Keratinocyte (primary cell): ENCODE measurements at regions not wholly inside any gene's neighbourhood (a gene's known extent, or its start where the extent isn't known, plus 50 kb on each side); places are given as distances from the start of the nearest gene placed in this dataset.

Experiments used
- DNase-seq: peaks from one replicate; pipeline ENCODE4 v3.0.0-alpha.2; 2011; ENCODE audit warnings: low read depth, missing footprints, low spot score
- FAIRE-seq: peaks from 2 replicates; lab custom pipeline; 2011; peaks lifted over from hg19 to GRCh38; lab: Jason Lieb, UNC
- H2AFZ ChIP-seq: 2 replicates; pipeline ENCODE4 v1.6.0; 2012; ENCODE audit warnings: low read length, control low read depth, inconsistent platforms; ENCODE audit not compliant: control insufficient read depth
- H3K27ac ChIP-seq: 2 replicates; pipeline ENCODE4 v1.5.1; 2011; ENCODE audit warnings: low read length; ENCODE audit not compliant: control insufficient read depth, insufficient read depth
- H3K27me3 ChIP-seq: 3 replicates; pipeline ENCODE4 v1.6.0; 2011; ENCODE audit warnings: low read length; ENCODE audit not compliant: control insufficient read depth, insufficient read depth; ENCODE audit errors: extremely low read depth
- H3K36me3 ChIP-seq, 2 experiments: 2 replicates in 1 of 2; 3 replicates in 1 of 2; pipeline ENCODE4 v1.5.1; 2011; ENCODE audit warnings: low read length in 2 of 2, mild to moderate bottlenecking in 1 of 2; ENCODE audit not compliant: control insufficient read depth in 2 of 2, insufficient read depth in 2 of 2; ENCODE audit errors: extremely low read depth in 1 of 2
- H3K4me1 ChIP-seq: 3 replicates; pipeline ENCODE4 v1.5.1; 2011; ENCODE audit warnings: low read length; ENCODE audit not compliant: control insufficient read depth, insufficient read depth; ENCODE audit errors: extremely low read depth
- H3K4me2 ChIP-seq: 3 replicates; pipeline ENCODE4 v1.6.0; 2011; ENCODE audit warnings: low read depth, low read length; ENCODE audit not compliant: control insufficient read depth, insufficient read depth; ENCODE audit errors: extremely low read depth
- H3K4me3 ChIP-seq, 3 experiments: fragments of 200-600 bp in 1 of 3; sonication (generic) in 1 of 3; 2 replicates in 2 of 3; 3 replicates in 1 of 3; pipeline ENCODE4 v1.5.1; 2011 to 2016; ENCODE audit warnings: low read length in 3 of 3, mild to moderate bottlenecking in 3 of 3, control low read depth in 2 of 3, inconsistent platforms in 1 of 3, low read depth in 1 of 3, mixed read lengths in 1 of 3, mixed run types in 1 of 3, moderate library complexity in 1 of 3; ENCODE audit not compliant: control insufficient read depth in 2 of 3, insufficient read depth in 2 of 3; ENCODE audit errors: extremely low read depth in 1 of 3
- H3K79me2 ChIP-seq: 2 replicates; pipeline ENCODE4 v1.6.0; 2012; ENCODE audit warnings: low read length; ENCODE audit not compliant: control insufficient read depth, insufficient read depth
- H3K9ac ChIP-seq: 3 replicates; pipeline ENCODE4 v1.6.0; 2011; ENCODE audit warnings: low read length; ENCODE audit not compliant: control insufficient read depth, insufficient read depth; ENCODE audit errors: extremely low read depth
- H3K9me1 ChIP-seq: 3 replicates; pipeline ENCODE4 v1.6.0; 2011; ENCODE audit warnings: low read length; ENCODE audit not compliant: control insufficient read depth, insufficient read depth; ENCODE audit errors: extremely low read depth
- H3K9me3 ChIP-seq: 2 replicates; pipeline ENCODE4 v1.5.1; 2012; ENCODE audit warnings: low read depth, low read length; ENCODE audit not compliant: control insufficient read depth
- H4K20me1 ChIP-seq: 3 replicates; pipeline ENCODE4 v1.6.0; 2011; ENCODE audit warnings: low read length; ENCODE audit not compliant: control insufficient read depth, insufficient read depth; ENCODE audit errors: extremely low read depth
- EZH2 ChIP-seq: IDR thresholded peaks from one replicate; pipeline ENCODE4 v1.6.1; 2012; ENCODE audit warnings: inconsistent platforms, mild to moderate bottlenecking, low read length, moderate library complexity
- dilution Hi-C: fragments of 300-500 bp; cut with MboI; formaldehyde crosslinking; loops from one replicate; pipeline ENCODE4 v1.7.0; 2020; ENCODE audit warnings: low sequenced_read_pairs; ENCODE audit not compliant: extremely low pct_ligation_motif_present
- TF ChIP-seq, protein P1 (sequence below), 3 experiments: IDR thresholded peaks in 1 of 3; conservative IDR thresholded peaks in 1 of 3; optimal IDR thresholded peaks in 1 of 3; 2 replicates in 2 of 3; 3 replicates in 1 of 3; pipeline versions ENCODE3 to v1.5.1; 2011; ENCODE audit warnings: low read length in 3 of 3, mild to moderate bottlenecking in 3 of 3, moderate library complexity in 2 of 3, control low read depth in 1 of 3, inconsistent platforms in 1 of 3; ENCODE audit not compliant: insufficient read depth in 2 of 3; ENCODE audit errors: extremely low read depth in 1 of 3

- TF ChIP-seq EZH2: no peak
- TF ChIP-seq, protein P1, sequence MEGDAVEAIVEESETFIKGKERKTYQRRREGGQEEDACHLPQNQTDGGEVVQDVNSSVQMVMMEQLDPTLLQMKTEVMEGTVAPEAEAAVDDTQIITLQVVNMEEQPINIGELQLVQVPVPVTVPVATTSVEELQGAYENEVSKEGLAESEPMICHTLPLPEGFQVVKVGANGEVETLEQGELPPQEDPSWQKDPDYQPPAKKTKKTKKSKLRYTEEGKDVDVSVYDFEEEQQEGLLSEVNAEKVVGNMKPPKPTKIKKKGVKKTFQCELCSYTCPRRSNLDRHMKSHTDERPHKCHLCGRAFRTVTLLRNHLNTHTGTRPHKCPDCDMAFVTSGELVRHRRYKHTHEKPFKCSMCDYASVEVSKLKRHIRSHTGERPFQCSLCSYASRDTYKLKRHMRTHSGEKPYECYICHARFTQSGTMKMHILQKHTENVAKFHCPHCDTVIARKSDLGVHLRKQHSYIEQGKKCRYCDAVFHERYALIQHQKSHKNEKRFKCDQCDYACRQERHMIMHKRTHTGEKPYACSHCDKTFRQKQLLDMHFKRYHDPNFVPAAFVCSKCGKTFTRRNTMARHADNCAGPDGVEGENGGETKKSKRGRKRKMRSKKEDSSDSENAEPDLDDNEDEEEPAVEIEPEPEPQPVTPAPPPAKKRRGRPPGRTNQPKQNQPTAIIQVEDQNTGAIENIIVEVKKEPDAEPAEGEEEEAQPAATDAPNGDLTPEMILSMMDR (optimal IDR thresholded peaks at IDR 0.05 in 1 of 3, IDR thresholded peaks at IDR 0.05 in 1 of 3, conservative IDR thresholded peaks at IDR 0.05 in 1 of 3; ENCODE audit: extremely low read depth in 1 of 3, insufficient read depth in 2 of 3, low read length in 3 of 3): no peak
- Histone ChIP-seq H3K27me3 (no peaks in the 10 kb centered on the region), H3K4me1 (no peaks in the 10 kb centered on the region), H3K27ac (no peak overlapping the region), H4K20me1 (no peaks in the 10 kb centered on the region), H3K4me2 (no peak overlapping the region), H3K36me3 (no peaks in the 10 kb centered on the region), H3K9ac (no peak overlapping the region), H3K9me3 (no peaks in the 10 kb centered on the region), H3K4me3 (no peak overlapping the region), H2AFZ (no peak overlapping the region), H3K9me1 (no peaks in the 10 kb centered on the region), H3K79me2 (no peaks in the 10 kb centered on the region)
- dilution Hi-C loops: no loop called here
- FAIRE-seq (no peak), DNase-seq (no peak)
These were observed 1132.4 kb upstream of the B3GALT2 start for GRCh38 chr1:194318790-194319280.

- TF ChIP-seq, protein P1 (optimal IDR thresholded peaks at IDR 0.05 in 1 of 3, IDR thresholded peaks at IDR 0.05 in 1 of 3, conservative IDR thresholded peaks at IDR 0.05 in 1 of 3; ENCODE audit: extremely low read depth in 1 of 3, insufficient read depth in 2 of 3, low read length in 3 of 3): no peak
- no peak for TF ChIP-seq EZH2
- dilution Hi-C loops: no loop called here
- Histone ChIP-seq H3K4me3 (no peak overlapping the region), H2AFZ (no peak overlapping the region), H4K20me1 (no peaks in the 10 kb centered on the region), H3K79me2 (no peaks in the 10 kb centered on the region), H3K27me3 (no peaks in the 10 kb centered on the region), H3K36me3 (no peaks in the 10 kb centered on the region), H3K4me1 (no peaks in the 10 kb centered on the region), H3K9me3 (no peaks in the 10 kb centered on the region), H3K9me1 (no peaks in the 10 kb centered on the region), H3K4me2 (no peak overlapping the region), H3K9ac (no peak overlapping the region), H3K27ac (no peak overlapping the region)
- no peak for DNase-seq
- FAIRE-seq: no peak
These were observed 1123.3 kb upstream of the B3GALT2 start for GRCh38 chr1:194309697-194310096.
